ENCODE measurements at regions not wholly inside any gene's neighbourhood (a gene's known extent, or its start where the extent isn't known, plus 50 kb on each side); places are given as distances from the start of the nearest gene placed in this dataset.

DNA sequence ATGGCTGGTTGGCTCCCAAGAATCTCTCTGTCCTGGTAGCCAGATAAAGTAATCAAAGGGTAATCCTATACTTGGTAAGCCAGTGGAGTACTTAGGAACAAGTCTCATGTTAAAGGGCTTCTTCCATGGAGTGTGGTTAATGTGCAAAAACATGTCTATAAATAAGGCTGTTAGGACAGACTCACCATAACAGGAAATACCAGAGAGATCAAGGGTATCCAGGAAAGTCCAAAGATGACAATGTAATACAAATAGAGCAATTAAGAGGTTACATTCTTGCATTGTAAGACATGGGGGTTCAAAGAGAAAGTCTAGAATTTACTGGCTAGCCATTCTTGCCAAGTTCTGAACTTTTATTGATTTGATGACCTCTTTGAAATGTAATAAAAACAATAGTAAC lies 61.9 kb upstream of the ZCCHC13 start:
- H3K4me3 ChIP-seq (ENCODE audit: low read depth, low read length), result no peak overlapping the region
- DNase-seq (ENCODE audit: low read depth), result no peak
- TF ChIP-seq, protein P1, sequence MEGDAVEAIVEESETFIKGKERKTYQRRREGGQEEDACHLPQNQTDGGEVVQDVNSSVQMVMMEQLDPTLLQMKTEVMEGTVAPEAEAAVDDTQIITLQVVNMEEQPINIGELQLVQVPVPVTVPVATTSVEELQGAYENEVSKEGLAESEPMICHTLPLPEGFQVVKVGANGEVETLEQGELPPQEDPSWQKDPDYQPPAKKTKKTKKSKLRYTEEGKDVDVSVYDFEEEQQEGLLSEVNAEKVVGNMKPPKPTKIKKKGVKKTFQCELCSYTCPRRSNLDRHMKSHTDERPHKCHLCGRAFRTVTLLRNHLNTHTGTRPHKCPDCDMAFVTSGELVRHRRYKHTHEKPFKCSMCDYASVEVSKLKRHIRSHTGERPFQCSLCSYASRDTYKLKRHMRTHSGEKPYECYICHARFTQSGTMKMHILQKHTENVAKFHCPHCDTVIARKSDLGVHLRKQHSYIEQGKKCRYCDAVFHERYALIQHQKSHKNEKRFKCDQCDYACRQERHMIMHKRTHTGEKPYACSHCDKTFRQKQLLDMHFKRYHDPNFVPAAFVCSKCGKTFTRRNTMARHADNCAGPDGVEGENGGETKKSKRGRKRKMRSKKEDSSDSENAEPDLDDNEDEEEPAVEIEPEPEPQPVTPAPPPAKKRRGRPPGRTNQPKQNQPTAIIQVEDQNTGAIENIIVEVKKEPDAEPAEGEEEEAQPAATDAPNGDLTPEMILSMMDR (IDR thresholded peaks at IDR 0.05; ENCODE audit: low read depth, low read length, missing control alignments), result no peak

DNA sequence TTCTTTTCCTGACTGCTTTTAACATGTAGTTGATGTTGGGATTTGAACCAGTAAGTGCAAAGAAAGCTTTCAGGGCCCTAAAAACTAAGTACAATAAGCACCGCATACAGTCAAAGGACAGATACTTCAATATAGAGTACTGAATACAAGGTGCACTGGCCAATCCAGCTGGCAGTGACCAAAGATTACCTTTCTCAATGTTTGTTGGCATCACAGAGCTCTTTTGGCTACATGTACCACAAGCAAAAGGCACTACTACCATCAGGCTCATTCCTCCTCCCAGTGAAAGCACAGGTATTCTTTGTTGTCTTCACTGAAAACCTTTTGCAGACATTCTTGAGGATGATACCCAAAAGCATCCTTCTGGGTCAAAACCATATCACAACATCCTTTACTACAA lies 65.2 kb upstream of the ZCCHC13 start:
- no peak overlapping the region for H3K4me3 ChIP-seq (ENCODE audit: low read depth, low read length)
- TF ChIP-seq, protein P1 (IDR thresholded peaks at IDR 0.05; ENCODE audit: low read depth, low read length, missing control alignments), result no peak
- DNase-seq (ENCODE audit: low read depth), result no peak

DNA sequence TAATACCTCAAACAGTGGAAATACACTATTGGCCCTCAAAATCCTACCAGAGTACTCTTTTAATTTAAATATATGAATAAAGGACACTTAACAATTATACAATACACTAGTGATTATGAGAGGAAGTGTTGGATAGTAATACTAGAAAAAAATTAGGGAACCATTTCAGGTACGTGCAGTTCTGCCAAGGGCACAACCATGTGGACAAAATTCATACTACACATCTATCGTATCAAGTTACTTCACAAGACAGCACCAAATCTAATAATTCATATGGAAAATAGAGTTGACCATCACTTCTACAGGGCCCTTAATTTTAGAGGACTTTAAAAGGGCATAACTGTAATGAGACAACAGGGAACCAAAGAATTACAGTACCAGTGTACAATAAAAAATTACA lies 69.2 kb upstream of the ZCCHC13 start:
- DNase-seq (ENCODE audit: low read depth), result no peak
- TF ChIP-seq, protein P1 (IDR thresholded peaks at IDR 0.05; ENCODE audit: low read depth, low read length, missing control alignments), result no peak
- H3K4me3 ChIP-seq (ENCODE audit: low read depth, low read length), result no peak overlapping the region

DNA sequence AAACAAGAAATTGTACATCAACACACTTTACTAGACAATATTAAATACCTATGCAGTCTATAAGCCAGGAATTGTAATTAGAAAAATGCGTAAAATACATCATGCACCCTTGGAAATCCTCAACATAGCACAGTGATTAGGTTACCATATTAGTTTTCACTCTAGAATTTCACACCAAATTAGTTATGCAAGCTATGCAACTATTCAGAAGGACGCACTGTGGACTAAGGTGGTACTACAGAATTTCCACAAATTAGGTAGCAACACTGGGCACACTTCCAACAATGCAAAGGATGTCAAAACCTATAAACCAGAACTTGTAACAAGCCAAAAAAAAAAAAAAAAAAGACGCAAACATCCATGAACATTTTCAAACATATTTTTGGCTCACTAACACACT lies 71.1 kb upstream of the ZCCHC13 start:
- no peak for DNase-seq (ENCODE audit: low read depth)
- no peak overlapping the region for H3K4me3 ChIP-seq (ENCODE audit: low read depth, low read length)
- TF ChIP-seq, protein P1 (IDR thresholded peaks at IDR 0.05; ENCODE audit: low read depth, low read length, missing control alignments), result peak; percentile 15

DNA sequence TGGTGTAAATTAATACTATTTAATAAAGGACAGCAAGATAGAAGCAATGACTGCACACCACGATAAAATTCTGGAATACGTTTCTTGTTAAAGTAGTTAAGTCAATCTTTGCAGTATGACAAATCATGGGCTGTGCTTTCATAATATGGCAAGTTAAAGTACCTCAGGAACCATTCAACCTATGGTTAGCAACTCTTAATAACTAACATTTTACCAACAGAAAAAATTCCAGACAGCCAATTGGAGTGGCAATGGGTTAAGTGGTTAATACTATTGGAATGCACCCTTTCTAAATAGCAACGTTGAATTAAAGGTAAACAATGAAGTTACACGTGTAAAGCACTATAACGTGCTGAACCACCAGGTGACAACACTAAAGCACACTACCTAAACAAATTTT lies 72.4 kb upstream of the ZCCHC13 start:
- TF ChIP-seq, protein P1 (IDR thresholded peaks at IDR 0.05; ENCODE audit: low read depth, low read length, missing control alignments), result no peak
- DNase-seq (ENCODE audit: low read depth), result no peak
- H3K4me3 ChIP-seq (ENCODE audit: low read depth, low read length), result no peak overlapping the region

DNA sequence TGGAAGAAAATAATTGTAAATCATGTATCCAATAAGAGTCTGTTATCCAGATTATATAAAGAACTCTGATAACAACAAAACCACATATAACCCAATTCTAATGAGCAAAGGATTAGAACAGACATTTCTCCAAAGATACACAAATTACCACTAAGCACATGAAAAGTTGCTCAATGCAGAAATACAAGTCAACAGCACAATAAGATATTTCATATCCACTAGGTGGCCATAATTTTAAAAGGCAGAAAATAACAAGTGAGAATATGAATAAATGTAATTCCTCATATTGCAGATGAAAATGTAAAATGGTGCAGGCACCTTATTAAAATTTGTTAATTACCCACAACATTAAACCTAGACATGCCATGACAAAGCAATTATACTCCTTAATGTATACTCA lies 73.9 kb upstream of the ZCCHC13 start:
- no peak for DNase-seq (ENCODE audit: low read depth)
- no peak overlapping the region for H3K4me3 ChIP-seq (ENCODE audit: low read depth, low read length)
- TF ChIP-seq, protein P1 (IDR thresholded peaks at IDR 0.05; ENCODE audit: low read depth, low read length, missing control alignments), result no peak

DNA sequence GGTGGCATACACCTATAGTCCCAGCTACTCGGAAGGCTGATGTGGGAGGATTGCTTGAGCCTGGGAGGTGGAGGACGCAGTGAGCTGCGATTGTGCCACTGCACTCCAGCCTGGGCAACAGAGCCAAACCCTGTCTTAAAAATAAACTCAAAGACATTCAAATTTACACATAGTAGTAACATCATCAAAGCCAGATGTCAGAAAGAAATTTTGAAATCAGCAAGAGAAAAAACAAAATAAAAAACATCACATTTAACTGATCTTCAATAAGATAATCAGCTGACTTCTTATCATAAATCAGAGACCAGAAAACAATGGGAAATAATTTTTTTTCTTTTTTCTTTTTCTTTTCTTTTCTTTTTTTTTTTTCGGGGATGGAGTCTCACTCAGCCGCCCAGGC lies 78.9 kb upstream of the ZCCHC13 start:
- H3K4me3 ChIP-seq (ENCODE audit: low read depth, low read length), result no peak overlapping the region
- TF ChIP-seq, protein P1 (IDR thresholded peaks at IDR 0.05; ENCODE audit: low read depth, low read length, missing control alignments), result no peak
- no peak for DNase-seq (ENCODE audit: low read depth)
